Osteocyte (in vitro differentiated cells): ENCODE measurements at regions not wholly inside any gene's neighbourhood (a gene's known extent, or its start where the extent isn't known, plus 50 kb on each side); places are given as distances from the start of the nearest gene placed in this dataset.

ENCODE experiments used
- DNase-seq: peaks from one replicate; pipeline ENCODE4 v3.0.0; 2021; ENCODE audit warnings: mixed read lengths; ENCODE audit not compliant: unreplicated experiment; ENCODE audit errors: extremely low spot score
- H3K27ac Mint-ChIP-seq: one replicate; pipeline ENCODE4 v1.8.0; 2021; ENCODE audit warnings: mild to moderate bottlenecking, mixed read lengths; ENCODE audit not compliant: unreplicated experiment
- H3K27me3 Mint-ChIP-seq: one replicate; pipeline ENCODE4 v1.8.0; 2021; ENCODE audit warnings: mixed read lengths; ENCODE audit not compliant: unreplicated experiment
- H3K36me3 Mint-ChIP-seq: one replicate; pipeline ENCODE4 v1.8.0; 2021; ENCODE audit warnings: mixed read lengths; ENCODE audit not compliant: unreplicated experiment
- H3K4me1 Mint-ChIP-seq: one replicate; pipeline ENCODE4 v1.8.0; 2021; ENCODE audit warnings: mixed read lengths; ENCODE audit not compliant: unreplicated experiment
- H3K4me3 Mint-ChIP-seq: one replicate; pipeline ENCODE4 v1.8.0; 2021; ENCODE audit warnings: mild to moderate bottlenecking, moderate library complexity, mixed read lengths; ENCODE audit not compliant: unreplicated experiment
- H3K9me3 Mint-ChIP-seq: one replicate; pipeline ENCODE4 v1.8.0; 2021; ENCODE audit warnings: mixed read lengths; ENCODE audit not compliant: unreplicated experiment
- TF ChIP-seq, protein P1 (sequence below): fragments of 200-600 bp; sonication (generic); IDR thresholded peaks from 2 replicates; pipeline ENCODE4 v1.5.0; 2021; ENCODE audit warnings: antibody characterized with exemption, mild to moderate bottlenecking, moderate library complexity

DNA sequence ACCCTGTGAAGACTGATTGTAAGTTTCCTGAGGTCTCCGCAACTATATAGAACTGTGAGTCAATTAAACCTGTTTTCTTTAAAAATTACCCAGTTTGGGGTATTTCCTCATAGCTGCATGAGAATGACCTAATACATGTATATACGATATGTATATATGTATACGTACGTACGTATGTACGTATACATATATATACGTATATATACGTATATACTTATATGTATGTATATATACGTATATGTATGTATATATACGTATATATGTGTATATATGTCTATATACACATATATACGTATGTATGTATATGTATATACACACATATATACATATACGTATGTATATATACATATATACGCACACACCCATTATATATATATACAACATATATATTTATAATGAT lies 1153.0 kb upstream of the CDH18 start:
- Mint-ChIP-seq H3K36me3 (no peaks in the 10 kb centered on the region), H3K4me1 (no peaks in the 10 kb centered on the region), H3K27me3 (no peaks in the 10 kb centered on the region), H3K4me3 (no peak overlapping the region), H3K27ac (no peak overlapping the region), H3K9me3 (no peaks in the 10 kb centered on the region)
- no peak for DNase-seq
- TF ChIP-seq, protein P1, sequence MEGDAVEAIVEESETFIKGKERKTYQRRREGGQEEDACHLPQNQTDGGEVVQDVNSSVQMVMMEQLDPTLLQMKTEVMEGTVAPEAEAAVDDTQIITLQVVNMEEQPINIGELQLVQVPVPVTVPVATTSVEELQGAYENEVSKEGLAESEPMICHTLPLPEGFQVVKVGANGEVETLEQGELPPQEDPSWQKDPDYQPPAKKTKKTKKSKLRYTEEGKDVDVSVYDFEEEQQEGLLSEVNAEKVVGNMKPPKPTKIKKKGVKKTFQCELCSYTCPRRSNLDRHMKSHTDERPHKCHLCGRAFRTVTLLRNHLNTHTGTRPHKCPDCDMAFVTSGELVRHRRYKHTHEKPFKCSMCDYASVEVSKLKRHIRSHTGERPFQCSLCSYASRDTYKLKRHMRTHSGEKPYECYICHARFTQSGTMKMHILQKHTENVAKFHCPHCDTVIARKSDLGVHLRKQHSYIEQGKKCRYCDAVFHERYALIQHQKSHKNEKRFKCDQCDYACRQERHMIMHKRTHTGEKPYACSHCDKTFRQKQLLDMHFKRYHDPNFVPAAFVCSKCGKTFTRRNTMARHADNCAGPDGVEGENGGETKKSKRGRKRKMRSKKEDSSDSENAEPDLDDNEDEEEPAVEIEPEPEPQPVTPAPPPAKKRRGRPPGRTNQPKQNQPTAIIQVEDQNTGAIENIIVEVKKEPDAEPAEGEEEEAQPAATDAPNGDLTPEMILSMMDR, result no peak

DNA sequence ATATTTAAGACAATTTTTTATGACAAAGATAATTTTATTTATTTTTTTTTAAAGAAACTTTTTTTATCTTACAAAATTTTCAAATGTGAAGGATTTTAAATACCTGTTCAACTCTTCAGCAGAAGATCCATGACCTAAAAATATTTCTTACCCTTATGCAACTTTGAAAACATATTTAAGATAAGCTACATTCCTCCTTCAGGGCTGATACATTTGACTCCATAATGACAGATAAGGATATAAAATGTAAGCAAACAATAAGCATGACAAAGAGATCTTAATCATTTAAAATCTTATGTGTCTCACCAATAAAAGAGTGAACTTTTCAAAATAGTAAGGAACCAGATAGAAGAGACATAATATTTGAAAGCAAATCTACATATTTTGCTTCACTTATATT lies 1138.2 kb upstream of the CDH18 start:
- TF ChIP-seq, protein P1, result no peak
- Mint-ChIP-seq H3K9me3 (no peaks in the 10 kb centered on the region), H3K4me1 (no peaks in the 10 kb centered on the region), H3K36me3 (no peaks in the 10 kb centered on the region), H3K27me3 (no peaks in the 10 kb centered on the region), H3K4me3 (no peak overlapping the region), H3K27ac (no peak overlapping the region)
- no peak for DNase-seq

DNA sequence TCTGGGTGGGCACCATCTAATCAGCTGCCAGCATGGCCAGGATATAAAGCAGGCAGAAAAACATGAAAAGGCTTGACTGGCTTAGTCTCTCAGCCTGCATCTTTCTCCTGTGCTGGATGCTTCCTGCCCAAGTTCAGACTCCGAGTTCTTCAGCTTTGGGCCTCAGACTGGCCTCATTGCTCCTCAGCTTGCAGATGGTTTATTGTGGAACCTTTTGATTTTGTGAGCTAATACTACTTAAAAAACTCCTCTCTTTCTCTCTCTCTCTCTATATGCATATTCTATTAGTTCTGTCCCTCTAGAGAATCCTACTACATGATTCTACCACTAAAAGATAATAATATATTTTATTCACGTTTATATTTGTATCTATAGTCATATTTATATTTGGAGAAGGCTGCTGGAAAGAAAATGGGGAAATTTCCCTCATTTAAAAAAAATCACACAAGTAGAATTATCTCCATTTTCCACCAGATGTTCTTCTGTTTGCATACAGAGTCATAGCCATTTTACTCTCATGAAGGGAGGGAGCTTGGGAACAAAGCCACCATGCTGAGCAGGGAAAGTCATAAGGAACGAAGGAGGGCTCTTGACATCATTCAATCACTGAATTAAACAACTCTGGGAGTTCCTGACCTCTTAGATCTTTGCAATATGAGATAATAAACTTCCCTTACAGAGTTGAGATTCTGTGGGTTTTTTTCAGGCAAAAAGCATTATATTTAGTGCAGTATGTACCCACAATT lies 1137.4 kb upstream of the CDH18 start:
- no peak for DNase-seq
- H3K4me1 Mint-ChIP-seq, result no peaks in the 10 kb centered on the region
- H3K27ac Mint-ChIP-seq, result no peak overlapping the region
- TF ChIP-seq, protein P1, result no peak
- H3K27me3 Mint-ChIP-seq, result no peaks in the 10 kb centered on the region
- H3K36me3 Mint-ChIP-seq, result no peaks in the 10 kb centered on the region
- no peaks in the 10 kb centered on the region for H3K9me3 Mint-ChIP-seq
- no peak overlapping the region for H3K4me3 Mint-ChIP-seq

DNA sequence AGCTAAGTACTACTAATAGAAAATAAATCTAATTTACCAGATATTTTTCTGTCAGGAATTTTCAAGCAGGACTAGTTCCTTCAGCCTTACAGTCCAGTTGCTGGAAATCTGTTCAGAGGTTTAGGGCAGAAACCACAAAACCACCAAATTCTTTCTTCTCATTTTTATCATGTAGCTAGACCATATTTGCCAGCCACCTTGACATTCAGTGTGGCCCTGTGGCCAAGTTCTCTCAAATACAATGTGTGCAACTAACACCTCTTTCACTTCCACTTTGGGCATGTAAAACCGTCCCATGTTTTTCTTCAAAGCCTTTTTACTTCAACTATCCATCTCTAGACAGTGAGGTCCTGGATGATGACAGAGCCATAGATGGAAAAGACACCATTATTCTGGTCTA lies 1133.2 kb upstream of the CDH18 start:
- Mint-ChIP-seq H3K4me3 (no peak overlapping the region), H3K9me3 (no peaks in the 10 kb centered on the region), H3K4me1 (no peaks in the 10 kb centered on the region), H3K36me3 (no peaks in the 10 kb centered on the region), H3K27ac (no peak overlapping the region), H3K27me3 (peaks cover 6% of the 10 kb centered on the region)
- TF ChIP-seq, protein P1, result no peak
- DNase-seq, result no peak

DNA sequence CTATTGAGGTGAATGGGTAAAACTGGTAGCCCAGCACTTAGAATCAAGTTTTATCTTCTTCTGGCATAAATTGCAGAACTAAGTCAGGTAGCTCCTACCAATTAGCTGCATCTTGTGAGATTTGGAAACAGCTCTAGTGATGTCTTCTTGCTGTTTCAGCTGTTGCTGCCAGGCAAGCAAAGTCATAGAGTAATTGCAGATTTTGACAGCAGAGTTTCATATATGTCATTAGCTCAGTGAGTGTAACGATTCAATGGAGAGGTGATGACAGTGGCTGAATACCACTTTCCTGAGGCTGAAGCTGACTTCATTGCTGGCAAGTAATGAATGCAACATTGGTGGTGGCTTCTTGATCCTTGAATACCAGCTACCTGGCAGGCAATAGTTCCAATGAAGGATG lies 1109.7 kb upstream of the CDH18 start:
- Mint-ChIP-seq H3K27ac (no peak overlapping the region), H3K9me3 (no peaks in the 10 kb centered on the region), H3K27me3 (peaks cover 39% of the 10 kb centered on the region), H3K4me1 (peaks cover 2% of the 10 kb centered on the region), H3K36me3 (no peaks in the 10 kb centered on the region), H3K4me3 (no peak overlapping the region)
- TF ChIP-seq, protein P1, result no peak
- no peak for DNase-seq
